ENCODE measurements at regions not wholly inside any gene's neighbourhood (a gene's known extent, or its start where the extent isn't known, plus 50 kb on each side); places are given as distances from the start of the nearest gene placed in this dataset.

GRCh38 chr12:78696267-78696666 is 168.3 kb upstream of the SYT1 start:
- no peak for DNase-seq (ENCODE audit: low spot score)

- DNase-seq (ENCODE audit: low spot score) = no peak
Measured at GRCh38 chr12:78697817-78698415, 166.7 kb upstream of the SYT1 start.

- DNase-seq (ENCODE audit: low spot score) = peak; percentile 8
Measured at GRCh38 chr12:78698747-78699146, 165.8 kb upstream of the SYT1 start.

GRCh38 chr12:78700565-78700964 is 164.0 kb upstream of the SYT1 start:
- no peak for DNase-seq (ENCODE audit: low spot score)

- peak; percentile 43 for DNase-seq (ENCODE audit: low spot score)
Measured at GRCh38 chr12:78703820-78704525, 160.6 kb upstream of the SYT1 start.

GRCh38 chr12:78711954-78712353 is 152.6 kb upstream of the SYT1 start:
- no peak for DNase-seq (ENCODE audit: low spot score)

- no peak for DNase-seq (ENCODE audit: low spot score)
Measured at GRCh38 chr12:78712834-78713481, 151.6 kb upstream of the SYT1 start.

- DNase-seq (ENCODE audit: low spot score) = no peak
Measured at GRCh38 chr12:78719721-78720120, 144.9 kb upstream of the SYT1 start.

GRCh38 chr12:78721906-78722305 is 142.7 kb upstream of the SYT1 start:
- no peak for DNase-seq (ENCODE audit: low spot score)

GRCh38 chr12:78725033-78725432 is 139.5 kb upstream of the SYT1 start:
- no peak for DNase-seq (ENCODE audit: low spot score)

- no peak for DNase-seq (ENCODE audit: low spot score)
Measured at GRCh38 chr12:78725951-78726580, 138.5 kb upstream of the SYT1 start.

- DNase-seq (ENCODE audit: low spot score) = no peak
Measured at GRCh38 chr12:78726854-78727253, 137.7 kb upstream of the SYT1 start.

- no peak for DNase-seq (ENCODE audit: low spot score)
Measured at GRCh38 chr12:78732481-78732880, 132.1 kb upstream of the SYT1 start.

- DNase-seq (ENCODE audit: low spot score) = no peak
Measured at GRCh38 chr12:78739653-78740052, 124.9 kb upstream of the SYT1 start.

GRCh38 chr12:78746001-78746400 is 118.6 kb upstream of the SYT1 start:
- DNase-seq (ENCODE audit: low spot score) = no peak

GRCh38 chr12:78753058-78753457 is 111.5 kb upstream of the SYT1 start:
- DNase-seq (ENCODE audit: low spot score) = no peak

GRCh38 chr12:78756936-78757335 is 107.6 kb upstream of the SYT1 start:
- no peak for DNase-seq (ENCODE audit: low spot score)

GRCh38 chr12:78759367-78759766 is 105.2 kb upstream of the SYT1 start:
- peak; percentile 72 for DNase-seq (ENCODE audit: low spot score)

GRCh38 chr12:78760906-78761305 is 103.7 kb upstream of the SYT1 start:
- DNase-seq (ENCODE audit: low spot score) = no peak

- no peak for DNase-seq (ENCODE audit: low spot score)
Measured at GRCh38 chr12:78764913-78765312, 99.7 kb upstream of the SYT1 start.

GRCh38 chr12:78767264-78767981 is 97.2 kb upstream of the SYT1 start:
- DNase-seq (ENCODE audit: low spot score) = no peak

GRCh38 chr12:78778339-78778738 is 86.2 kb upstream of the SYT1 start:
- no peak for DNase-seq (ENCODE audit: low spot score)

Measured in H4 (cell line).